IPS DF 4.7 (cell line): ENCODE measurements at regions not wholly inside any gene's neighbourhood (a gene's known extent, or its start where the extent isn't known, plus 50 kb on each side); places are given as distances from the start of the nearest gene placed in this dataset.

Experiments
- DNase-seq: peaks from one replicate; pipeline ENCODE4 v3.0.0-alpha.2; 2013; ENCODE audit warnings: low spot score; ENCODE audit errors: extremely low read depth

DNA sequence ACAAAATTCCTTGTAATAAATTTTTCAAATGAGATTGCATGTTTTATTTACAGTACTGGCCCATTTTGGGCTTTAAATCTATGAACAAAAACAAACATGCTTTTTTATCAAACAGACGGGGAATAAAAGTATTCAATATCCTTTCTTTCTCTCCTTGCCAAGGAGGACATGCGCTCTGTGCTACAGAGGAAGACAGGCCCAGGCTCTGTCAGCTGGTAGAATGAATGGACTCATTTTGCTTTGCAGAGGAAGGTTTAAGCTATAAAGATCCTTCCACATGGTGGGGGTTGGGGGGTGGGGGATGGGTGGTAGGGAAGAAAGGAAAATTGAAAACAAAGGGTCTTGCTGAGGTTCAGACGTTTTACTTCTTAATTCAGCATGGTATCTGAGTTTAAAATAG is 575.6 kb downstream of the INSC start:
- no peak for DNase-seq

DNA sequence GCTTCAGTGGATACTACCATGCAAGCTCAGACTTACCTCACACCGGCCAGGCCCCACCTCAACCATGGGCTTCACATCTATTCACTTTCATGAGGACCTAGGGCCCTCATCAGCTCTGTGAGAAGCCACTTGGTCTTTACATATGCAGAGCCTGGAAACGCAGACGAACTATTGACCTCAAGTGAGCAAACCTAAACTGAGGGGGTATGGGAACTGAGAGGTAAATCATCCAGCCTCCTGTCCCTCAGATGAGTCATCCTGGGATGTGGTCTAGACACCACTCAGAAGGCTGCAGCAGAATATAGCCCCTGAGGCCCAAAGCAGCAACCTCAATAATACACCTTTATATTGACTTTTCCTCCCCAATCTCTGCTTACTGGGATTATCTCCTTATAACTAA is 578.0 kb downstream of the INSC start:
- DNase-seq = no peak

DNA sequence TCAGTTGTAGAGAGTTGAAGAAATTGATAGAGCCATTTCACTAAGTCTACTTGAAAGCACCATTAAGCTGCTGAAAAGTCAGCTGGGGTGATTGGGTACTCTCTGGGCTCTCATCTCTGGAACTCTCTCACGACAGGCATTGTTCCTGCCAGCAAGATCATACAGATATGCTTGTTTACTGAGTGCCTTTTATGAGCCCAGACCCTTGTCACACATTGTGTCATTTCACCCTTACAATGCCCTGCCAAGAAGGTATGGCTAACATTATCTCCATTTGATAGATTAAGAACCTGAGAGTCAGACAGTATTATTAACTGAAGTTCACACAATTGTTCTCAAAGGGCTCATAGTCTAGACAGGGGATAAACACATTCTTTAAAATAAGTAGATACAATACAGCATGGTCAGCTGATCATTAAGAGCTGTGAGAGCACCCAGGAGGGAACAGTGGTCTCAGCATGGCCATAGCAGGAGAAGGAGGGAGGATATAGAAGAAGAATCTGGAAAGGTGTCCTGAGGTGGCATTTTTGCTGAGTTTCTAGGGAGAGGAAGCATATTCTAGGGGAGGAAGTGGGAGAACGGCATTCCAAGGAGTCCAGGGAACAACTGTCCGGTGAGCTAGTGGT is 580.5 kb downstream of the INSC start:
- no peak for DNase-seq

DNA sequence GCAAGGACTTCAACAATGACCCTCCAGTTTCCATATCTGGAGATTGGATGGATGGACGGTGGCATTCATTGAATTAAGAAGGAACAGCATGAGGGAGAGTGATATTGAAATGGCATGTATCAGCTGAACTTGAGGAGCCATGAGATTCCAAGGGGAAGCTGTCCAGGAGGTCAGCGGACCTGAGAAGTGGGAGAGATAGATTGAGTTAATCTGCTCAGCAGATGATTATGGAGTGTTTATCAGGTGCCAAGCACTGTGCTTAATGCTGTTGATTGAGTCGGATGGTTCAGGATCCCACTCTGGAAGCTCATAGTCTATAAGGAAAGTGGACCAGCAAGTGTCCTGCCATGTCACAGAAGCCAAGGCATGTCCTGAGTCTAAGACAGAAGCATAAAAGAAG is 581.3 kb downstream of the INSC start:
- DNase-seq = no peak

DNA sequence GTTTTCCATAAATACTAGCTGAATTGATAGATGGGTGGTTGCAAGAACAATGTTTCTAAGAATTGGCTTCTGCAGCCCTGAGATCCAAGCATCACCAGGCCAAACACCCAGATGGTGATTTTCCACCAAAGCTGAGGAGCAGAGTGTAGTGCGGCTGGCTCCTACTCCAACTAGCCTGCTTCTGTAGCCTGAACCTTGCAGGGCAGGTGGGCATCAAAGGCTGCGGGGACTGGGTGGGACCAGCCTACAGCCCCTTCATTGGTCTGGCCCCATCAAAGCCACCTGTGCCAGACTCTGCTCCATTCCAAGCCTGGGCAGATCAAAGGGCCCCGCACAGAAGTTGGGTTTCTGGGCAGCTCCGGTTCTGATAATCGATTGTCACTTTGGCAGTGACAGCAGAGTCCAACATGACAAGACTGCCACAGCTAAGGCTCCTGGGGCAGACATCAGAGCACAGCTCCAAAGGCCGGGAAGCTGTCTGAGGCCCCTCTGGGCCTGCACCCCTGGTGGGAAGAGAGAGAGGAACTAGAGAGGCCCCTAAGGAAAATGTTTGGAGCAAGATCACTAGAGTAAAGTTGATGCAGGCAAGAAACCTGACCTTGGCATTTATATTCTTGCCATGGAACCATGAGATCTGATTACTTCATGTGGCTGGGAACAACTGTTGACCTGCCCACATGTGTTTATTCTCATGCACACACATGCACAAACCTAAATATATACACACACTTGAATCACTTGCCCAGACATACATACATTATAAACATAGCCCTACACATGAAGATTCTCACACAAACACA is 582.9 kb downstream of the INSC start:
- DNase-seq = no peak

DNA sequence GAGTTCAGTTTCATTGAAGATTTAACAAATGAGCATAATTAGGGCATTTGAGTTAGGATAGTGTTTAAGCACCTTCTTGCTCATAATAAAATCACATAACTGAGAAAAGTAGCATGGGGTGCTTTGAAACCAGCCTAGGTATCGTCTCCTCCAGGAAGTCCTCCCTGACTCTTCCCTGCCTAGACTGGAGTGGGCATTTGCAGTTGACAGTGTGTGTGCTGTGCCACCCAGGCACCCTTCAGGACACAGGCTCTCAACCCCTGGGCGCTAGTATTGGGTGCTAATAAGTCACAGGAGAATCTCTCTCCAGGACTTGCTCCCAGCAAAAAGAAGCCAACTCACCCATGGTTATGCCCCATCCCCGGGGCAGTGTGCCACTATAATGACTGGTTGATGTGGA is 584.1 kb downstream of the INSC start:
- DNase-seq = no peak

DNA sequence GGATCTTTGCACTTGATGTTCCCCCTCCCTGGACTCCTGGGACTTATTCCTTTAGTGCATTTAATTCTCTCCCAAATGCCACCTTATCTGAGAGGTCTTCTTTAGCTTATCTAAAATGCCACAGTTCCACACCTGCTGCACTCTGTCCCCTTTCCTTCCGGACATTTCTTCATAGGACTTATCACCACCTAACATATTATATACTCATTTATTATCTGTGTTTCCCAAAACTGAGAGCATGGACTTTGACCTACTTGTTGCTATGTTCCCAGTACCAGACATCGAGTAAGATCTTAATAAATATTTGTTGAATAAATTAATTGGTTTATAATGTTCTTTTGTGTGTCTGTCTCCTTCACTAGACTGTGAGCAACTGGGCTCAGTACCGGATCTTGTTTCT is 585.3 kb downstream of the INSC start:
- no peak for DNase-seq

DNA sequence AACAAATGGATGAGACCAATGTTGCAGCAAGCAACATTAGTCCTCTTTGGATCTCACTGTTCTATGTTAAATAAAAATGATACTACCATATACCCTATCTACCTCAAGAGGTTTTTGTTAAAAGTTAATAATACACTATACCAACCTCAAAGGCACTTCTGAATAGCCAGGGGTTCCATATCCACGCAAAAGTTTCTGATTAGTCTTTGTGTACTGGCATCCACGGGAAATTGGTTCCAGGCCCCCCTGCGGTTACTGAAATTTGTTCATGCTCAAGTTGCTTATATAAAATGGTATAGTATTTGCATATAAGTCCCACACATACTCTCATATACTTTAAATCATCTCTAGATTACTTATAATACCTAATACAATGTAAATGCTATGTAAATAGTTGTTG is 585.7 kb downstream of the INSC start:
- DNase-seq = no peak

DNA sequence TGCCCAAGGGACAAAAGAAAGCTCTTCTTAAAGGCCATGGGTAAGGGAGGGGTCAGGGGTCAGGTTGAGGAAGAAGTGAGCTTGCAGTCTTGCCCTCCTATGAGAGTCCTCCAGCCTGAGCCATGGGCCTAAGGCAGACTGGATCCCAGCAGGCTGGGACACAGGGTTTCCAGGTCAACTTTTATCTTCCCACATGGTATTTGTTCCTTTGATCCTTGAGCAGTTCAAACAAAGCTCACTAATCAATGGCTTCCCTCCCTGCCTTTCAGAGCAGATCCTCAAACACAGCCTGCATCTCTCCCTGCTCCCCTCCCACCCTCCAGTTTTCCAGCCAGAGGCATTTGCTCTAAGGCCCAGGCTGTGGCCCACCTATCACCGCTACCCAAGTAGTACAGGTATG is 589.3 kb downstream of the INSC start:
- no peak for DNase-seq

DNA sequence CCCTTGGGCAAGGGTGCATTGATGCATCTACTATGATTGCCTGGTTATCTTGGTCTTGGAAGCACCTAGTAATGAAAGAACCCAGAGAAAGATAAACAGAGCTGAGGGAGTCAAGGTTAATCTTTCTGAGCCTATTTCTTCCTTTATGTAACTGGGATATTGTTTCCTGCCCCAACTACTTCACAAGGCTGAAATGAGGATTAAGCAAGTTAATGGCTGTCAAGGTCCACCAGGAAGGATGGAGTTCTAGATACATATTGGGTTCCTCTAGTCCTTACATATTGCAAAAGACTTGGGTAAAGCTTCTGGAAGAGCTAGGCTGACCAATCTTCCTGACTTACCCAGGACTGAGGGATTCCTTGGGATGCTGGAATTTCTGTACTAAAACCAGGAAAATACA is 589.8 kb downstream of the INSC start:
- DNase-seq = no peak

DNA sequence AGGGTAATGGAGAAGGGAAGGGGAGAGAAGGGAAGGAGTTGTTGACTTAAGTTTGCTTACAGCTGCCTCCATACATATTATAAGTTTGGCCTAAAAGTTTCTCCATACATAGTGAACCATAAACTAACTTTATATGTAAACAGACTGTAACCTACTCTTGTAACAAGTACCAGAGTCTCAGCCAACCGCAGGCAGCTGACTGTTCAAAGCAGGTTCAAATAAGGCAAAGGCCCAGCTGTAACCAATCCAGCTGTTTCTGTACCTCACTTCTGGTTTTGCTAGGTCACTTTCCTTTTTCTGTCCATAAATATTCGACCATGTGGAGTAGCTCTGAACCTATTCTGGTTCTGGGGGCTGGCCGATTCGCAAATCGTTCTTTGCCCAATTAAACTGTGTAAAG is 591.2 kb downstream of the INSC start:
- DNase-seq = no peak

DNA sequence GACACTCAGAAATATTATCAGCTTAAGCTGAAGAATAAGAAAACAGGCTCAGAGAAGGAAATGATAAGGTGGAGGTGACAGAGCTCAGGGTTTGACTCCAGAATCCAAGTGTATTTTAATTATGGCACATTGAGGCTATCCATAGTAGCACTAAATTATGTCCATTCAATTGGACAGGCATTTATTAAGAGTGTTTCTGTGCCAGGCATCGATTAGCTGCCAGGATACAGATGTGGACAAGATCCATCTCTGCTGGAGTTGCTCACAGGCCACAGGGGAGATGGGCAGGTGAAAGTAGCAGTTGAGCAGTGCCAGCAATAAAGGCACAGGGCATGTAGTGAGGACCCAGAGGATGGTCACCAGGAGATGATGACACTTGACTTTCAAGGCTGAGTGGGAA is 592.5 kb downstream of the INSC start:
- DNase-seq = no peak

DNA sequence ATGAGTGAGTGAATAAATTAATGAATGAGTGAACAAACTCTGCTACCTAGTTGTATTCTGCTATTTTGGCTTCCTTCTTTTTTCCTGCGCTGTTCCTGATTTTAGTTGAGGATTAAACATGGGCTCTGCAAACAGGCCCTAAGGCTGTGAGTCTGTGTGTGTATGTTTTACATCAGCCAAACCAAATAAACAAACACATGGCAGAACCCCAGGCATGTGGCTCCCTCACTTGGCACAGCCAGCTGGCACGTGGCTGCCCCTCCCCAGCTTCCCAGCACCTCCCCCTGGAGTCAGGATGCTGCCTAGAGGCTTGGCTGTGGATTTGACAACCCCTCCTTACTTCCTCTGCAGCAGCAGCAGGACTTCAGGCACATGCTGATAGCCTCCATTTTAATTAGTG is 593.2 kb downstream of the INSC start:
- no peak for DNase-seq

DNA sequence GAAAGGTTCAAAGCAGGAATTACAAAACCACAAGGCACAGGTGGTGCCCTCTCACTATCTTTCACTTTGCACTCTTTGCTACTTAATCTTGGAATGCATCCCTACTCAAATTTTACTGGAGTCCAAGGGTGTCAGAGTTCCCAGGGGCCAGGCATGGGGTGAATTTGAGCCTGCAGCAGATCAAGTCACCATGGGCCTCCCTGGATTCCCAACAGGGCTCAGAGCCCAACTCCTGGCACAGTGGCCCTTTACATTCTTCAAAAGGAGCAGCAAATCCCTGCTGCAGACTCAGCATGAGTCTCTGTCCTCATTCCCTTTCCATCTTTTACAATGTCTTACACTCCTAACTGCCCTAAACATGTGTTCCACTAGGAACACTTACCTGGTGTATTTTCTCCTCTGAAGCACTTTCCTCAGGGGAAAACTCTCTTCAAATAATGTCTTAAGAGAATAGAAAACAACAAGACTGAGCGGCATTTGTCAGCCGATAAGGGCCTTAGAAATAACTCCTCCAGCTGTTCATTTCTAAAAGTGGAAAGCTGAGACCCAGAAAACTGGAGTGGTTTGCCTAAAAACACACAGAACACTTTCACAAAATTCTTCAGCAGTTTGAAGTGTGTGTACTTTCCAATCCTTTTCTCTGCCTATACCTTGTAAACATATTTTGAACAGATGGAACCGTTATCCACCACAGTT is 596.0 kb downstream of the INSC start:
- DNase-seq = no peak

DNA sequence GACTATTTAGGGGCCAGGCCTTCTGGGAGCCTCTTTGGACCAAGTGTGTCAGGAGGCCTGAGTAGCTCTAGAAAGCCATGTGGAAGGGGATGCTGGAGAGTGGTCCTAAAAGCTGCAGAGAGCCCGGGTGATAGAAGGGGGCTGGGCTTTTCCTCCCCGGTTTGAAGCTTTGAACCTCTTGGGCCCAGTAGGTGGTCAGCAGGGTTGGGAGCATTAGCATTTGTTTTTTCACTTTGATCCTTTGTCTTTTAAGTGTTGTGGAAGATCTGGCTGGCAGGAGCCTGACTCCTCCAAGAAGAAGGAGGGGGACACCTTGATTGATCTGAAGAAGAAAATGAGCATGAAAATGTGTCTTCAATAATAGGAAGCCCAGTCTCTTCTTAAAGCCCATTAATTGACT is 596.6 kb downstream of the INSC start:
- DNase-seq = peak; percentile 30

DNA sequence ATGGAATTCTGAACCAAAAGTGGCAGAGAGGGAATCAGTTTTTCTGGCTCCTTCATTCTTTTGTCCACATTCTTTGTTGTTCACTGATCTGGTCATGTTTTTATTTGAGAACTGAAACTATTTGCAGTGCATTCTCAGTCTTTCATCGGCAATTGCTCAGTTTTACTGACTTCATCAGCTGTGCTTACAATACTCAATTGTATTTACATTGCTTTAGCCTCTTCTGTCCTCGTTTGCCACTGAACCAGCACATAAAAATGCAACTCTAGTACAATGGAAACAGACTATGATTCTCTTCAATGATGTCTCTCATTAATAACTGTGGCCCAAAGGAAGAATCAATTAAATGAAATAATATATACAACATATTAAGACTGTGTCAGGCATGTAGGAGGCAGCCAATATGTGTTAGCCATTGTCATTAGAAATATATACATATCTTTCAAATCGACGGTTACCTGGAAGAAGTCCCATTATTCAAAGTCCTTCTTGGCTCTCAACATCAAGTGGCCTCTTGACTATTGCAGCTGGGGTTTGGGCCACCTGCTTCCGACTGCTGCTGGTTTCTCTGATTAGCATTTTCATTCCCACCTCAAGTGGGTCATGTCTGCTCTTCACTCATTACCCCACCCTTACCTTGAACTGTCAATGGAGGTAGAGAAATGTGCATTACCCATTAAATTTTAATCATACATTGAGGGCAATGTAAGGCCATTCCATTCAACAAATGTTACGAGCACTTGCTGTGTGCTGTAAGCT is 600.1 kb downstream of the INSC start:
- no peak for DNase-seq

DNA sequence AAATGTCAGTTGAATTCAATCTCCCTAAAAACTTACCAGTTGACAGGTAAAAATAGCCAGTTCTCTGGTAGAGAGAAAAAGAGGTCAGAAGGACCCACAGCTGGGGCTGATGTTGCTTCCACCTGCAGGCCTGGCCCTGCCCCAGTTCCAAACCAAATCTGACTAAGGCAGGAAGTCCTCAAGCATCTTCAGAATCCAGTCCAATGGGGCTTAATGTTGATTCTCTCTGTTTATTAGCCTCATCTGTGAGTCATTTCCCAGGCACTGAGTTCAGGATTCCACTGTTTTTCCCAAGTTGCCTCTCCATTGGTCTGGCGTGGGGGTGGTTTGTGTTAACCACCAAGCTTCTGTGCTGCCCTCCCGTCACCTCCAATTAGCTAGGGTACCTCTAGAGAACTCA is 601.8 kb downstream of the INSC start:
- no peak for DNase-seq

DNA sequence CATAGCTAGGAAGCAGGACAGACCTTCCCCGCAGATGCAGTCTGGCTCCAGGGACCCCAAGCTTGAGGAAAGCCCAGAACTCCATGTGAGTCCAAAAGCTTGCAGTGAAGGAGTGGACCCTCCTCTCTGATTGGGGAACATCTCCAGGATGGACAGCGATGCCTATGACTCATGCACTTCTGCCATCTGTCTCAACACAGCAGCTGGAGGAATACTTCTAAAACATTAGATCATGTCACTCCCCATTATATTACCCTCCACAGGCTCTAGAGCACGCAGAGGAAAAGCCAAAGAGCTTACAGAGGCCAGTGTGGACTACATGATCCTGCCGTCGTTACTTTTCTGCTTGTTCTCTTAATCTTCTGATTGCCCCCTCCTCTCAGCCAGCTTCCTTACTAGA is 605.7 kb downstream of the INSC start:
- no peak for DNase-seq

DNA sequence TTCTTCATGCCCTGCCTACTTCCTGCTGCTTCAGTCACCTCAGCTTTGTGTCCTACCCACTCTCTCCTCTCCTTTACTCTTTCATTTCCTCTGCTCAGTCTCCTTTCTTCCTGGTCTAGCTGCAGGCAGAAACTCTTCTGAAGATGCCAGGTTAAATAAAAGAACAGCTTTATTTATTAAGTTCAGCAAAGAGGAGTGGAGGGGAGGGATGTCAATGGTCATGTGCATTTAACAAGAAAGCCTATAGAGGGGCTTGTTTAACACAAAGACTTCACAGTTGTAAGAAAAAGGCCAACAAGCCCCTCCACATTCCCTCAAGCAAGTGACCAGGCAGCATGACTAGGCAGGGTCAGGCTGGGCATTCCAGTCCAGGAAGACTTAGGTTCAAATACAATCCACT is 609.2 kb downstream of the INSC start:
- no peak for DNase-seq

DNA sequence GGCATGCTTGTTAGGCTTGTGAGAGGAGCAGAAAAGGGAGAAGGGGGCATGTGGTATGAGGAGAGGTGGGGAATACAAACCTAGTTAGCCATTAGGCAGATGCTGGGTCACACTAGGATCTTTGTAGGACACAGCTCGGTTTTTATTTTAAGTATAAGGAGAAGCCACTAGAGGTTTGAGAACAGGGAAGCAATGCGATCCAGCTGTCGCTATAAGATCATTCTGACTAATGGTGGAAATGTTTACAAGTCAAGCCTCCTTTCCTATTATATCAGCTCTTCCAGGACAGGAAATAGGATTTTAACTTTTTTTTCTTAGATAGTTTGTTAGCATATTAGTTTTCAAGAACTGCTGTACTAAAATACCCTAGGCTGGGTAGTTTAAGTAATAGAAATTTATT is 609.9 kb downstream of the INSC start:
- DNase-seq = no peak

DNA sequence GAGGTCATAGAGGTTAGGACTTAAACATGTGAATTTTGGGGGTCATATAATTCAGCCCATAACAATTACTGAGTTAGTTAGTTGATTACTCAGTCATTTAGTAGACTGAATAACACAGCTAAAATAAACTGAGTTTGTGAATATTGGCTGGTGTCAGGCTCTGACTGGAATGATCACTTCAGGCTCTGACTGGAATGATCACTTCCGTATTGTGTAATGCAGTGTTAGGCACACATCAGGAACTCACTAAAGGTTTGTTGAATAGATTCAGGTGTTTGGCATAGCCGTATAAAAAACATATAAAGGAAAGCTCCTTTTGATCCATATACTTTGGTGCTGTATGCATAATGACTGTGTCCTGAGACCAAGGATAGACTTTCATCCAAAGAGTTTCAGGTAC is 610.5 kb downstream of the INSC start:
- no peak for DNase-seq

DNA sequence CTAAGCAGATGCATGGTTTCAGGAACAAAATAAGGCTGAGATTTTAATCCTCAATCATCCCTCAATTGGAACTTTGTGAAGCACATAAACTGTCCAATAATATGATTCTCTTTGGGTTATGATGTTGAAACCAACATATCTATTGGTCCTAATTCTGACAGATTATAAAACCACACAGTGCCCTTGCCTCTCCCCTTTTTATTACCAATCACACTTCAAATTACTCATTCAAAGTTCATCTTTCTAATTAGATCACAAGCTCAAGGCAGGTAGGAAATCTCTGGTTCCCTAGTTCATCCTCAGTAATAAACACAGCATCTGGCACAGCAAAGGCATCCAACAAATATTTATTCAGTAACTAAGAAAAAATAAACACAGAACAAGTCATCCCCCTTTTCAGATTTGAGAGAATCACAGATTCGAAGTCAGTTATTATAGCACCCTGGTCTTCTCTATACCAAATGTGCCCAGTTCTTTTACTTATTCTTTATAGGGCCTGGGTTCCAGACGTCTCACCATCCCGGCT is 611.6 kb downstream of the INSC start:
- no peak for DNase-seq
